ENCODE measurements at regions not wholly inside any gene's neighbourhood (a gene's known extent, or its start where the extent isn't known, plus 50 kb on each side); places are given as distances from the start of the nearest gene placed in this dataset.
"Not testable (repeated sequence)": the region's sequence is repeated elsewhere in the genome, so short reads cannot be mapped to it uniquely, and the experiment has no call there.

GRCh38 chr13:86313421-86313820 lies 514.2 kb upstream of the SLITRK6 start:
- no peak overlapping the region for H3K4me3 ChIP-seq (ENCODE audit: low read depth, low read length)
- no peak for TF ChIP-seq CTCF (IDR thresholded peaks at IDR 0.05; ENCODE audit: borderline replicate concordance, insufficient read depth, low read depth, low read length)

- no peak overlapping the region for H3K4me3 ChIP-seq (ENCODE audit: low read depth, low read length)
- no peak for TF ChIP-seq CTCF (IDR thresholded peaks at IDR 0.05; ENCODE audit: borderline replicate concordance, insufficient read depth, low read depth, low read length)
These were observed 519.2 kb upstream of the SLITRK6 start for GRCh38 chr13:86318450-86318849.

- TF ChIP-seq CTCF (IDR thresholded peaks at IDR 0.05; ENCODE audit: borderline replicate concordance, insufficient read depth, low read depth, low read length) = no peak
- no peak overlapping the region for H3K4me3 ChIP-seq (ENCODE audit: low read depth, low read length)
These were observed 525.0 kb upstream of the SLITRK6 start for GRCh38 chr13:86324191-86324590.

GRCh38 chr13:86355301-86355700 lies 556.1 kb upstream of the SLITRK6 start:
- no peak for TF ChIP-seq CTCF (IDR thresholded peaks at IDR 0.05; ENCODE audit: borderline replicate concordance, insufficient read depth, low read depth, low read length)
- no peak overlapping the region for H3K4me3 ChIP-seq (ENCODE audit: low read depth, low read length)

- no peak overlapping the region for H3K4me3 ChIP-seq (ENCODE audit: low read depth, low read length)
- TF ChIP-seq CTCF (IDR thresholded peaks at IDR 0.05; ENCODE audit: borderline replicate concordance, insufficient read depth, low read depth, low read length) = no peak
These were observed 557.9 kb upstream of the SLITRK6 start for GRCh38 chr13:86357106-86357505.

GRCh38 chr13:86363749-86364148 lies 564.5 kb upstream of the SLITRK6 start:
- not testable (repeated sequence) for H3K4me3 ChIP-seq (ENCODE audit: low read depth, low read length)

- TF ChIP-seq CTCF (IDR thresholded peaks at IDR 0.05; ENCODE audit: borderline replicate concordance, insufficient read depth, low read depth, low read length) = no peak
- no peak overlapping the region for H3K4me3 ChIP-seq (ENCODE audit: low read depth, low read length)
These were observed 569.7 kb upstream of the SLITRK6 start for GRCh38 chr13:86368924-86369323.

GRCh38 chr13:86377451-86377850 lies 578.2 kb upstream of the SLITRK6 start:
- no peak overlapping the region for H3K4me3 ChIP-seq (ENCODE audit: low read depth, low read length)
- no peak for TF ChIP-seq CTCF (IDR thresholded peaks at IDR 0.05; ENCODE audit: borderline replicate concordance, insufficient read depth, low read depth, low read length)
